Panc1 (cell line): ENCODE measurements at regions not wholly inside any gene's neighbourhood (a gene's known extent, or its start where the extent isn't known, plus 50 kb on each side); places are given as distances from the start of the nearest gene placed in this dataset.

Source experiments
- POLR2AphosphoS5 ChIP-seq: IDR thresholded peaks from 2 replicates; pipeline ENCODE4 v1.6.1; 2012; ENCODE audit warnings: mild to moderate bottlenecking, low read depth, low read length, moderate library complexity
- SIN3A ChIP-seq: IDR thresholded peaks from 2 replicates; pipeline ENCODE4 v1.6.1; 2012; ENCODE audit warnings: low read depth, mild to moderate bottlenecking, low read length, moderate library complexity, borderline replicate concordance; ENCODE audit not compliant: insufficient read depth
- TF ChIP-seq, protein P1 (sequence below): fragments of 450-650 bp; IDR thresholded peaks from 2 replicates; pipeline ENCODE4 v1.5.1; 2017; ENCODE audit warnings: mild to moderate bottlenecking

DNA sequence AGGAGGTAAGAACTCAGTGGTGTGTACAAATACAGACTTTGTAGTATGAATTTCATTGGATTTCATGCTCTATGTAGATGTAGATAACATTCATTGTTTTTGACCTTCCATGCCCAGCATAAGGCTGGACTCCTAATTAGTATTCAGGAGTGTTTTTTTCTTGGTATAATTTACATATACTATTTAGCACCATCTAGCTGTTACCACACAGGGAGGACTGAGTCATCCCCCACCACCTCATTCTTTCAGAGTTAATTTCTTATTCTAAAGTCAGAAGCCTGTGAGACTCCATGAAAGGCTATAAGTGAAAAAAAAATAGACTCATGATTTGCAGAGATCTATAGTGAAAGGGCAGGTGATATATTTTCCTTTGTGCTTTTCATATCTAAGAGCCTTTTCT lies 555.0 kb downstream of the PRR16 start:
- TF ChIP-seq, protein P1, sequence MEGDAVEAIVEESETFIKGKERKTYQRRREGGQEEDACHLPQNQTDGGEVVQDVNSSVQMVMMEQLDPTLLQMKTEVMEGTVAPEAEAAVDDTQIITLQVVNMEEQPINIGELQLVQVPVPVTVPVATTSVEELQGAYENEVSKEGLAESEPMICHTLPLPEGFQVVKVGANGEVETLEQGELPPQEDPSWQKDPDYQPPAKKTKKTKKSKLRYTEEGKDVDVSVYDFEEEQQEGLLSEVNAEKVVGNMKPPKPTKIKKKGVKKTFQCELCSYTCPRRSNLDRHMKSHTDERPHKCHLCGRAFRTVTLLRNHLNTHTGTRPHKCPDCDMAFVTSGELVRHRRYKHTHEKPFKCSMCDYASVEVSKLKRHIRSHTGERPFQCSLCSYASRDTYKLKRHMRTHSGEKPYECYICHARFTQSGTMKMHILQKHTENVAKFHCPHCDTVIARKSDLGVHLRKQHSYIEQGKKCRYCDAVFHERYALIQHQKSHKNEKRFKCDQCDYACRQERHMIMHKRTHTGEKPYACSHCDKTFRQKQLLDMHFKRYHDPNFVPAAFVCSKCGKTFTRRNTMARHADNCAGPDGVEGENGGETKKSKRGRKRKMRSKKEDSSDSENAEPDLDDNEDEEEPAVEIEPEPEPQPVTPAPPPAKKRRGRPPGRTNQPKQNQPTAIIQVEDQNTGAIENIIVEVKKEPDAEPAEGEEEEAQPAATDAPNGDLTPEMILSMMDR: no peak
- TF ChIP-seq SIN3A (no peak), POLR2AphosphoS5 (no peak)
